ENCODE measurements at regions not wholly inside any gene's neighbourhood (a gene's known extent, or its start where the extent isn't known, plus 50 kb on each side); places are given as distances from the start of the nearest gene placed in this dataset.
"Not testable (repeated sequence)": the region's sequence is repeated elsewhere in the genome, so short reads cannot be mapped to it uniquely, and the experiment has no call there.

GRCh38 chr12:87008785-87009384 lies 752.7 kb upstream of the MGAT4C start:
- no peak overlapping the region for H3K27ac ChIP-seq
- no peak for TF ChIP-seq CTCF (IDR thresholded peaks at IDR 0.05)
- no peak for TF ChIP-seq POLR2A (IDR thresholded peaks at IDR 0.05)
- no peak for TF ChIP-seq EP300 (IDR thresholded peaks at IDR 0.05; ENCODE audit: low read depth)
- no peak for TF ChIP-seq POLR2AphosphoS5 (IDR thresholded peaks at IDR 0.05)
- H3K27me3 ChIP-seq: no peaks in the 10 kb centered on the region
- 43 to 53% methylated on average over 1 of the region's 1 CpG for WGBS, 2 donors (ENCODE audit: low coverage in 1 of 2)
- H3K4me3 ChIP-seq: no peak overlapping the region
- no peaks in the 10 kb centered on the region for H3K9me3 ChIP-seq
- H3K4me1 ChIP-seq: no peaks in the 10 kb centered on the region
- H3K36me3 ChIP-seq: no peaks in the 10 kb centered on the region
- intact Hi-C loops (cut with DNase I; ENCODE audit: low total_unique reads): no loop called here
- no peak for DNase-seq
- in situ Hi-C loops (cut with MboI; ENCODE audit: low pct_ligation_motif_present in 1 of 4, low pct_unique_long_range_greater_than_20kb in 1 of 4, low sequenced_read_pairs in 3 of 4): no loop called here

GRCh38 chr12:87001102-87001501 lies 744.9 kb upstream of the MGAT4C start:
- TF ChIP-seq POLR2AphosphoS5 (IDR thresholded peaks at IDR 0.05) (no peak), CTCF (IDR thresholded peaks at IDR 0.05) (no peak)
- Histone ChIP-seq H3K36me3 (no peaks in the 10 kb centered on the region), H3K4me1 (no peaks in the 10 kb centered on the region), H3K27ac (no peak overlapping the region), H3K4me3 (no peak overlapping the region), H3K9me3 (peaks cover 0 to 2% of the 10 kb centered on the region in 2 donors), H3K27me3 (no peaks in the 10 kb centered on the region)
- DNase-seq: no peak
- WGBS, 2 donors (ENCODE audit: low coverage in 1 of 2): 42% methylated on average over 1 of the region's 1 CpG; no CpG with 5 or more reads in 1 of the 2 donors
- in situ Hi-C loops (cut with MboI; ENCODE audit: low pct_ligation_motif_present in 1 of 4, low pct_unique_long_range_greater_than_20kb in 1 of 4, low sequenced_read_pairs in 3 of 4): no loop called here
- intact Hi-C loops (cut with DNase I; ENCODE audit: low total_unique reads): no loop called here

- Histone ChIP-seq H3K36me3 (no peaks in the 10 kb centered on the region), H3K4me1 (no peaks in the 10 kb centered on the region), H3K27me3 (no peaks in the 10 kb centered on the region), H3K9me3 (no peaks in the 10 kb centered on the region), H3K4me3 (no peak overlapping the region), H3K27ac (no peak overlapping the region)
- in situ Hi-C loops (cut with MboI; ENCODE audit: low pct_ligation_motif_present in 1 of 4, low pct_unique_long_range_greater_than_20kb in 1 of 4, low sequenced_read_pairs in 3 of 4) (no loop called here), intact Hi-C loops (cut with DNase I; ENCODE audit: low total_unique reads) (no loop called here)
- no peak for DNase-seq
- TF ChIP-seq POLR2AphosphoS5 (IDR thresholded peaks at IDR 0.05): no peak
- no peak for TF ChIP-seq CTCF (IDR thresholded peaks at IDR 0.05)
- TF ChIP-seq POLR2A (IDR thresholded peaks at IDR 0.05): no peak
- TF ChIP-seq EP300 (IDR thresholded peaks at IDR 0.05; ENCODE audit: low read depth): no peak
- WGBS, 2 donors (ENCODE audit: low coverage in 1 of 2): 77 to 92% methylated on average over 4 of the region's 4 CpGs
These were observed 729.1 kb upstream of the MGAT4C start for GRCh38 chr12:86985298-86985697.

GRCh38 chr12:86970595-86970994 lies 714.4 kb upstream of the MGAT4C start:
- H3K27me3 ChIP-seq; H3K4me1 ChIP-seq; H3K36me3 ChIP-seq; H3K9me3 ChIP-seq; in situ Hi-C loops (cut with MboI; ENCODE audit: low pct_ligation_motif_present in 1 of 4, low pct_unique_long_range_greater_than_20kb in 1 of 4, low sequenced_read_pairs in 3 of 4); DNase-seq; intact Hi-C loops (cut with DNase I; ENCODE audit: low total_unique reads); H3K4me3 ChIP-seq; H3K27ac ChIP-seq: not testable (repeated sequence)
- 69% methylated on average over 7 of the region's 7 CpGs; no CpG with 5 or more reads in 1 of the 2 donors for WGBS, 2 donors (ENCODE audit: low coverage in 1 of 2)

- Histone ChIP-seq H3K4me3 (no peak overlapping the region), H3K36me3 (no peaks in the 10 kb centered on the region), H3K27ac (no peak overlapping the region), H3K9me3 (no peaks in the 10 kb centered on the region), H3K4me1 (no peaks in the 10 kb centered on the region), H3K27me3 (no peaks in the 10 kb centered on the region)
- in situ Hi-C loops (cut with MboI; ENCODE audit: low pct_ligation_motif_present in 1 of 4, low pct_unique_long_range_greater_than_20kb in 1 of 4, low sequenced_read_pairs in 3 of 4) (no loop called here), intact Hi-C loops (cut with DNase I; ENCODE audit: low total_unique reads) (no loop called here)
- no peak for TF ChIP-seq POLR2A (IDR thresholded peaks at IDR 0.05)
- TF ChIP-seq EP300 (IDR thresholded peaks at IDR 0.05; ENCODE audit: low read depth): no peak
- TF ChIP-seq POLR2AphosphoS5 (IDR thresholded peaks at IDR 0.05): no peak
- TF ChIP-seq CTCF (IDR thresholded peaks at IDR 0.05): no peak
- 57 to 75% methylated on average over 2 to 5 of the region's 5 CpGs for WGBS, 2 donors (ENCODE audit: low coverage in 1 of 2)
- DNase-seq: no peak
These were observed 703.7 kb upstream of the MGAT4C start for GRCh38 chr12:86959766-86960458.

Data from transverse colon (tissue), 4 donors.